Inferior parietal cortex (tissue), 1 donor: ENCODE measurements at regions not wholly inside any gene's neighbourhood (a gene's known extent, or its start where the extent isn't known, plus 50 kb on each side); places are given as distances from the start of the nearest gene placed in this dataset.

ENCODE experiments used
- DNase-seq: peaks from one replicate; pipeline ENCODE4 v3.0.0-alpha.2; 2016; ENCODE audit errors: extremely low spot score

DNA sequence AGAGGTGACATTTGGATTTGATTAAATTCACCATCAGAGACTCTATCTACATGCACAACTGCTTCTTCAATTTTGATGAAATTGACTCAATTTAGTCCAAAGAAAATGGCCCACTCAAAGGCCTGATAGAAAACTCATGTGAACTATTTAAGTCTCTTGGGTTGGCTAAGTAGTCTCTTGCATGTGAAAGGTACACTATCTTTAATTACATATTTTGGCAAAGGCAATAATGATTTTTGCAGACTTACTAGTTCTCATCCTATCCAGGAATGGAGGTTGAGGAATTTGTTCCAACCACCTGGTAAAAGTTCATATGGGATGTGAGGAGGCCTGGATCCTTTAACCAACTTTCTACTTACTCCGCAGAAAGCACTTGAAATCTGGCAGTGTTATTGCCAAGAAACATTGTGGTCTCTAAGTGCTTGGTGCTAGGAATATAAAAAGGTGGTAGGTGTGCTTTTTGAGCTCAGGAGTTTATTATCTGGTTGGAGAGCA lies 618.6 kb upstream of the MKI67 start:
- DNase-seq = no peak

DNA sequence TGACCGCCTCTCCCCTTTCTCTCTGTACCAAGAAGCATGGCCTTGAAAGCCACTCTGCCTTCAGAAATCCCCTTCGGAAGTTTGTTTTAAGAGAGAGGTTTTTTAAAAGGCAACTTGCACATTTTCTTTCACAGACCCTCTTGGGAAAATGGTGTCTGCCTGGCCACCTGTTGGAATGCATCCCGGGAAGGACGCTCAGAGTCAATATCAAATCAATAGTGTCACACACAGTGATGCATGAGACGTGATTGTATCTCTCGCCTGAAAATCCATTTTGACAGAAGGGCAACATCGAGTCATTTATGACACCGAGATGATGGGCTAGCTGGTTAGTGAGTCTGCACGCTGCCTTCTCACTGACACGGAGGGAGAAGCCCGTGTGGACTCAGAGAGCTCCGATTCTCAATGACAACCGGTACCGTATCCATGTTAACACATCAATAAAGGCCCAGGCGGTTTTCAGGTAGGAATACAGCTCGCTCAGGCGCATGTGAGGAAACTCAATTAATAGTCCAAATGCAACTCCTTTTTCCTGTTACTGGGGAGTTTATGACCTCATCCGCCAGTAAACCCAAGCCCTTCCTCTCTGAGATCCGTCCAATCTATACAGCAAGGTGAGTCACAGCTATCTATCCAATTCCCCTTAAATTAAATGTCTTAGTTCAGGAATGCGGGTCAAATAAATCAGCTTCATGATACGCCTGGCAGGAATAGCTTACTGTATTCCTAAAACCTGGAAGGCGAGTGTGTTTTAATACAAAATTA lies 621.5 kb upstream of the MKI67 start:
- no peak for DNase-seq

DNA sequence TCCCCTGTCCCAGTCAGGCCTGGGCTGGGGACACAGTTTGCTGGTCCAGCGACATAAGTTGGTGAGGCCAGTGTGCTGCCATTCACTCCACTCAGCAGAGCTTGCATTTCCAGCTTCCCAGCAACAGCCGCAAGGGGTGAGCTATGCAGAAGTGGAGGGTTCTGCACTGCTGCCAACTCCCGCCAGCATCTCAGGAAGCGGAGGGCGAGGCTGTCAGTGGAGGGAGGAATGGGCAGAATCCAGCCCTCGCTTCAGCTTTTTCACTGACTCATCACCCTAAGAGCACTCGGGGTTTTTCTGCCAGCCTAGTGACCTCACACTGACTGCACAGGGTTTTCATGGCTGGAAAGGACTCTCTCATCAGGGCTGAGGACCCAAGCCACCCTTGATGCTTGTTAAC lies 625.1 kb upstream of the MKI67 start:
- no peak for DNase-seq

DNA sequence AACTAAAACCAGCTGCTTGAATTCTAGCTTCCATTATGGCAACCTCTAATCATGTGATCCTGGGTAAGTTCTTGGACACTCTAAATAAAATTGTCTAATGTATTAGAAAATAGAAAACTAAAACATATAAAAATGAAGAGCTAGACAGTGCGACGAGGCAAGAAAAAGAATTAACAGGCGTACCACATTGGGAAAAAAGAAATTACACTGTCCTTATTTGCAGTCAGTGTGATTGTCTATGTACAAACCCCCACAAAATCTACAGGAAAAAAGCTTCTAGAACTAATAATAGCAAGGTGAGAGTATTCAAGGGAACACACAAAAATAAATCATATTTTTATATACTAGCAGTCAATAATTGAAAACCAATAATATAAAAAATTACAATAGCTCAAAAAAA lies 625.6 kb upstream of the MKI67 start:
- DNase-seq = no peak

DNA sequence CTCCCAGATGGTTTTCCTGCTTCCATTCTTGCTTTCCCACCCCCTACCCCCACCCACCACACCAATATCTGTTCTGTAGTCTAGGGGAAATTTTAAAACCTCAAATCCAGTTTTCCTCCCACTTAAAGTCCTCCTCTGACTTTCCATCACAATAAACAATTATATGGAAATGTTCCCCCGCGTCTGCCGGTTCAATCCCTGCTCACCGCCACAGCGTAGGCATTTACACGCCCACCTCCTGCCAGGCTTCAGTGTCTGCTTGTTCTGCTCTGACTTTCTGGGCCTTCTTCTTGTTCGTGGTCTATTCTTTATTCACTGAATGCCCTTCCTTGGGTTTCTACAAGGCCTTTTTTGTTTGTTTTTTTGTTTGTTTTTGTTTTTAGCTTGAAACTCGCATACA lies 633.0 kb upstream of the MKI67 start:
- DNase-seq = no peak

DNA sequence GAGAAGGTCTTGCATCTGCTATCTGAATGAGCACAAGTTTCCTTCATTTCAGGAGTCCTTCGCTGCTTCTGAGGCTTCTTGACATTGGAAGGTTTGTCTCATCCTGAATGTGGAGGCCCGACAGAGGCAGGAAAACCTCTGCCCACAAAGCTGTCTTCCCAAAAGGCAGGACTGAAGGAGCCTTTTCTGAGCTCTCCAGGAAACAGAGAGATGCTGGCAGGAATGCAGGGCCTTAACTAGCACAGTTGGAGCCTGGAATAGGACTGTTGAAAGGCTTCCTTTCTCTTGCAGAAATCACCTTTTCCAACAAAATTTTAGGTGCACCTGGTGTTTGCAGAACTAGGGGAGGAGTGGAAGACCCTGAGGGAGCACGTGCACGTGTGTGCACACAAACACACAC lies 637.4 kb upstream of the MKI67 start:
- no peak for DNase-seq

DNA sequence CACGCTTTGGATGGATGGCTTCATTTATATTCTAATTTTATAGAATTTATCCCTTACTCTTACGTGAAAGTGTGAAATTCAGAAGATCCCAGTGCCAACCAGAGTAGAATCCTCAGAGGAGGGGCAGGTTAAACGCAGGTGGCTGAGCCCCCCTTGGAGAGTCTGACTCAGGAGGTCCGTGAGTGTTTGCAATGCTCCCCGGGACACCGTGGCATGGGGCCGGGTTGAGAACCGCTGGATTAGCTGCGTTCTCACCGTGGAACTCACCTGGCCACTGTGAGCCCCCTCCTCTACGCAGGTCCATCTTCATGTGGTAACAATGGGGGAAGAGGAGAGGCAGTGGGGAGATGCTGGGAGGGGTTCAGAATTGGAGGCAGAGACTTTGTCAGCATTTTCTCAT lies 638.0 kb upstream of the MKI67 start:
- no peak for DNase-seq

DNA sequence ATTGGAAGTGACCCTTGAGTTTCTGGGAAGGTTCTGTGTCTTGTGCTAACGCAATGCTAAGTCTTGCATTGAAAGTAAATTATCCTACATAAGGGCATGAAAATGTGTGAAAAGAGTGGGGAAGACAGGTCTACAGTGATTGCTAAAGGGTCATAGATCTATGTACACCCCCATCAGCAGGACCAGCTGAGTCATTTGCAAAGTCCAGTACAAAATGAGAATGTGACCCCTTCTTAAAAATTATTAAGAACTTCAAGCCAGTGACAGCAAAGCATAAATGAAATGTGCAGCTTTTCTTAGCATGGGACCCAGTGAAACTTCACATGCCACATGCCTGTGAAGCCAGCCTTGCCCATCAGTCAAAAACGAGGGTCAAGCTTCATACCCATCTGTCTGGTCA lies 640.7 kb upstream of the MKI67 start:
- no peak for DNase-seq

DNA sequence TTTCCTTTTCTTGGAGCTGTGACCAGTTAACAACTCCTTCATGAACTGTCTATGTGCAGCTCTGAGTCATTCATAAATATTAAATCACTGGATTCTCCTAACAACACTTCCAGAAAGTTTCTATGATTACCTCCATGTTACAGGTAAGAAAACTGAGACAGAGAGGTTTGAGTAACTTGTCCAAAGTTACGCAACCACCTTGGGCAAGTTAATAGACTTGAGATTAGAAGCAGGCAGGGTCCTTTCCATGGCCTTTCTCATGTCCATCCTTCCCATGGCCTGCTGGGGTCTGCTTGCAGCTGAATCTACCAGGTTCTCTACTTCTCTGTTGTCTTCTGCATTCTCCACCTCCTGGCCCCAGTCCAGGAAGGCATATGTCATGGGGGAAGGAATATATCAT lies 648.8 kb upstream of the MKI67 start:
- no peak for DNase-seq

DNA sequence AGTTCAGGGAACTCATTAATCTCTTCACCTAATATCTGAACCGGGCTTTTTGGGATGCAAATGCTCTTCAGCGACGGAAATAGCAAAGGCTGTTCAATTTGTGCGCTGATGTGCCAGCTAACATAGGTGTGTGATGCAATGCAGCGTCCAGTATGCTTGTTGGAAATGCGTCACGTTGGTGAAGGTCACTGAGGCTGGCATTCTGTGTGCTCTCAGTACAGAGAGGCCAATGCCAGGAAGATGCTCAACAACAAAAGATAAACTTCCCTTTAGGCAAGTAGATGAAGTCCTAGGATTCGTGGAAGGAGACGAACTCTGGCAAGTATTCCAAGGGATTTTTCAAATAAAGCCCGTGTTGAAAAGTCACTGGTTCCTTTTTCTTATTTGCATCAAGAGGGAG lies 649.5 kb upstream of the MKI67 start:
- no peak for DNase-seq

DNA sequence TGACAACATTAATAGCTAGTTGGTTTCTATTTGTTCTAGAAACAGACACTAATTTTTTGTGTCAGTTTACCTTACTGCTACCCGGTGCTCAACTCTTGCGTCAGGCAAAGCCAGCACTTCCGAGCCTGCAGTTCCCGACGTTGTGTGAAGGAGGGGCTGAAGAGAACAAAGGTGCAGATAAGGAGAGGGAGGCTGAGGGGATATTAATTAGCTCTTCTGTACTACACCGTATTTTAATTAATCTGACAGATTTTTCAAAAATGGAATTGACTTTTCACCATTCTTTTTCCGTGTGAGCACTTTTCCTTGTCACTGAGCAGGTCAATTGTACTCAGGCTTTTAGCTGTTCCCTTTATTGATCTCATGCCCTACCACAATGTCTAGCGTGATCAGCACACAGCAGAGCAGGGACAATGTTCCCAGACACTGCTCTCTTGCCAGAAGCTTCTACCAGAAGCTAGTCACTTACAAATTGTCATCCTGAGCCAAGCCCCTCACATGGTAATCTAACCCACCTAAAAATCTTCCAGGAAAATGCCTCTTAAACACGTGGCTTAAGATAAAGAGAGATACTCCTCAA lies 650.5 kb upstream of the MKI67 start:
- DNase-seq = no peak

DNA sequence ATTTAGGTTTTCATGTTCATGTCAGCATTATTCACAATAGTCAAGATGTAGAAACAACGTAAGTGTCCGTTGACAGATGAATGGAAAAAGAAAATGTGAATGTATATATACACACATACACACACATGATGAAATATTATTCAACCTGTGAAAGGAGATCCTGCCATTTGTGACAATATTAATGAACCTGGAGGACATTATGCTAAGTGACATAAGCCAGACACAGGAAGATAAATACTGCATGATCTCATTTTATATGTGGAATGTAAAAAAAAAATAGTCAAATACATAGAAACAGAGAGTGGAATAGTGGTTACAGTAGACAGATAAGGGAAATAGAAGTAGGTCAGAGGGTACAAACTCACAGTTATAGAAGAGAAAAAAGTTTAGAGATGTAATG lies 651.1 kb upstream of the MKI67 start:
- DNase-seq = no peak

DNA sequence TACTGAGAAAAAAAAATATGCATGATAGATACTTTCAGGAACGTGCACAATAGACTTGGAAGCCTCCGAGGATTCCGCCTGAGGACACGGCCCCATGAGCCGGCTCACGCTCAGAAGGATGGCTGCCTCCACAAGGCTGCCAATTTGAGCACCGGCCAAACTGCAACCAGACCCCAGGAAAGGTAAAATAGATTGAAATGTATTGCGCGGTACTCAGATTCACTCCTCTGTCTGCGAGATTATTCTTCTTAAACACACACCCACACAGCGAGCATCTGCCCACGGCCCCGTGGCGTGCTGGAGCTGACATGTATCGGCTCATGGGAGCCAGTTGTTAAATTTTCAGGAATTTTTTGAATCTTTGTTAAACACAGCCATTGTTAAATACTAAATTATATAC lies 653.2 kb upstream of the MKI67 start:
- no peak for DNase-seq

DNA sequence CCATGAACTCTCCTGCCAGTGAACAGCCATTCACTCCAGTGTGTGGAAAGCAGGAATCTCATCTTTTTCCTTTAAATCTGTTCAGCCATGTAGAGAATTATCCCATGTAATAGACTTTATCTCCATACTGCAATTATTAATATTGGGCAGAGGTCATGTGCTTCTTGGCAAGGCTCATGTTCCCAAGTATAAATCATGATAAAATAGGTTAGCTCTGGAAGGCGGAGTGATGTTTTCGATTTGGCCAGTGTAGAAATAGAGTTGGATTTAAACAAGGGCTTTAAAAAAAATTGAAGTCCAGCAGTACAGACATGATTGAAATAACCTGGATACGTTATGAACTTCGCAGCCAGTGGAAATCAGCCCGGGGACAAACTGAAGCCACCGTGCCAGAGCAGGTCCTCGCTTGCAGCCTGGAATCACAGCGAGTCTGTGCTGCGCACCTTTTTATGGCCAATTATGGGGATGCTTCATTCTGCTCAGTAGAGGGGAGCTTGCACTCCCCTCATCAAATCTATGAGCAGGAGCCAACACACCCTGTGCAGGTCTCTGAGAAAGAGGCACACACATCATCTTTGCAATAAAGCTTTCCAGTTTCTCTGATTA lies 654.0 kb upstream of the MKI67 start:
- DNase-seq = no peak

DNA sequence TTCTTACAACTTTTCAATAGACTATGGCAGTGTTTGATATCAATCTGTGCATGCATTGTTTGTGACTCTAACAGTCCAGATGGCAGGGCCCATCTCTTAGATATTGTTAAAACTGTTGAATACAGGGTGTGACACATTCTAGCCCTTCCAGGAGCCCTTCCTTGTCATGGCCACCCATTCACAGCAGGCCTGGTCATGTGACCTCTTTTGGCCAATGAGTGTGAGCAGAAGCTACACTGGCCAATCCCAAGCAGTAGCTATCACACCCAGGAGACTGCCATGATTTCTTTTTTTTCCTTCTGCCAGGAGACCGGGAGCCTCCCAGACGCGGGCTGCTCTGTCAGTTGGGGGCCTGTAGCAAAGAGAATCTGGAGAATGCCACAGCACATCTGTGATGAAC lies 655.4 kb upstream of the MKI67 start:
- DNase-seq = no peak

DNA sequence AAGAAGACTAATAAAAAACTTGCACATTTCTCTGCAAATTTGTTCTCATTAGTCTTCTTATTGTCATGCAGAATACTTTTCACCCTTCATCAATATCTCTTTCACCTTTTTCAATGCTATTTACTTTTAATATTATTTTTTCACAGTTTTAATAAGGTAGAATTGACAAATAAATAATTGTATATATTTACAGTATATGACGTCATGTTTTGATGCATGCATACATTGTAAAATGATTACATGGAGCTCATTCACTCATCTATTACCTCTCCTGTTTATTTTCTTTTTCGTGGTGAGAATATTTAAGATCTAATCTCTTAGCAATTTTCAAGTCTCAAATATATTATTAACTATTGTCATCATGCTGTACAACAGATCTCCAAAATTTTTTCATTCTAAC lies 658.2 kb upstream of the MKI67 start:
- DNase-seq = no peak

DNA sequence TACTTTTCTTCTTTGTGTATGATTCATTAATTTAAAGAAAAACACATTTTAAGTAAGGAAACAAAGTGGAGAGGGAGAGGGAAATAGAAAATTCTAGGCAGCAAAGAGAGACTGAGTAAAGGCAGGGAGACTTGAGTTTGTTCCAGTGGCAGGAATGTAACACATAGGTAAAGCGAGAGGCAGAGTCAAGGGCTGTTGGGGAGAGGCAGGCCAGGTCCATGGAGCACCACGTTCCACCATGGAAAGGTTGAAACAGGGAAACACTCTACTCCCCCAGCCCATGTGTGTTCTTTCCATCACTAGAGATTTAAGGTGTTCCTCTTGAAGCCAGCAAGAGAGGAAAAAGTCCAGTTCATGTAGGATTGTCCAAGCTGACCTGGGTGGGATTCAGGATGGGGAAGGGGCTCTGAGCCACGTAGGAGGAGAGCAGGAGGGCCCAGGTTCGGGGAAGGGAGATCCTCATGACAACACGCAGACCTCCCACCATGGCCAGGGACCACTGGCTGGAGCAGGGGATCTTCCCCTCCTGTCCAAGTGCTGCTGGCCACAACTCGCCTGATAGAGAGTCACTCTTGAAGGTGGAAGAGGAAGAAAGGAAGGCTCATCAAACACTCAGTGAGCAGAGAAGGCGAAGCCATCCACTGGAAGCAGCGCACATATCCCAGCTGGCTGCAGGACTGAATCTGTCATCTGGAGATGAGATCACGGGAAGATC lies 666.4 kb upstream of the MKI67 start:
- no peak for DNase-seq

DNA sequence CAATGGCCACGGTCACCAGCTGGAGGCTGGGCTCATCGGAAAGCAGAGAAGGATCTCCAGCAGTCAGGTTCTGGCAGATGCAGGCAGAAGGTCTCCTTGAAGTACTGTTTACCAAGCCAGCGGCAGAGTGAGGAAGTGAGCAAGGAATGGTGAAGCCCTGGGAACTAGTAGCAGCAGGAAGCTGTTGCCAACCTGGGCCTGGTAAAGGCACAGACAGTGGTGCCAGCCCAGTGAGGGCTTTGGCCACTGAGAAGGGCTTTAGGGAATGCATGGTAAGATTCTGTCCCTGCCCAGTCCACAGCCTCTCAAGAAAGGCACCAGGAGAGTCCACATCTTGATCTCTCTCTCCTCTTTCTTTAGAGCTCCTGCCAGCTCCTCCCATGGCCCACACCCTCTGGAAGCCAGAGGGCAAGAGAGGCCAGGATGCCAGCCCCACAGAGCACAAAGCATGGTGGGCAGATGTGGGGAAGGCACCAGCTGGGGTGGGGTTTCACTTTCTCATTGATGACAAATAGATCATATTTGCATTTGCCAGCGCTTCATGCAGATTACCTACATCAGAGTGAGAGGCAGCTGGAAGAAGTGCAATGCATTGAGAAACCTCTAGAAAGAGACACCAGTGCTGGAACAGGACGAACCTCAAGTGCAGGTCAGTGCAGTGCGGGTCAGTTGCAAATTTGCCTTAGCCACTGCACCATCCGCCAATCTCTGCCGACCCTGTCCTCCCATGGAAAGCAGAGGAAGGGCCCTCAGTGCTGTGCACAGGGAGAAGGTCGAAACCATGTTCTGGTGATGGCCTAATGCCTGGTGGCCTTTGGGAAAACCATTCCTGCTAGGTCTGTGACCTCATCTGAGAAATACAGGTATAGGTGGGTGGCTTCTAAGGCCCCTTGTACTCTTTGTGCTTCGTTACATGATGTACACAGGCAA lies 667.8 kb upstream of the MKI67 start:
- DNase-seq = no peak

DNA sequence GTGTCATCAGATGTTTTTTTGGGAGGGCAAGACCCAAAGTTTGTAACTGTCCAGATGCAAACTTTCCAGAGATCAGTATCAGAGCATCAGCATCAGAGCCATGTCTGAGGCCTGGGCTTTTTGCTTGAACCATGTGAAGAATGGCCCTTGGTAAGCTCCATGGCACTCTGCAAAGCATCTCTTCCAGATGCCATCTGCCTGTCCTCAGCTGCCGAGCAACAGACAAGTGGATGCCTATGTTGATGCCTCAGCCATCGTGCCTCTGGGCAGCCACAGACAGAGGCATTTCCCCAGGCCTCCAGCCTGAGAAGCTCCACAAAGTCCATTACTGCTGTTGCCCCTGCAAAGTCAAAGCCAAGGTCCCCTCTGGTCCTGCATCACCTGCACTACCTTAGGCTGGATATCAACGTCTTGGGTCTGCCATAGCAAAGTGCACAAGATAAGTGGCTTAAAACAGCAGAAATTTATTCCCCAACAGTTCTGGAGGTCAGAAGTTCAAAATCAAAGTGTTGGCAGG lies 670.2 kb upstream of the MKI67 start:
- DNase-seq = no peak

DNA sequence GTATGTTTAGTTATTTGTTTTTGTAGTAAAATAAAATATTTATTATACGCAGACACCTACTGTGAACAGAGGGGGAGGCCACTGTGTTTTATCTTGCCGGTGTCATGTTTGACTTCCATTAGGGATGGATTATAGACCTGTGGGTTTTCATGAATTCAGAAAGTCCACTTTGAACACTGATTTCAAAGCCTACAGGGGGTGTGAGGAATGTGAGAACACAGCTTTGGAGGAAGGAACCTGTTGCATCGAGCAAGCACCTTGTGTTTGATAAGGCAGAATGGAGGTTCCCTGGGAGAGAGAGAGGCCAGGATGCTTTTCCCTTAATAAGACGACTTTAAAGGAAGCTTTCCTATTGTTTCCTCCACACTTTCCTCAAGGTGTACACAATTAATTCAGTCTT lies 665.0 kb upstream of the MGMT start:
- no peak for DNase-seq

DNA sequence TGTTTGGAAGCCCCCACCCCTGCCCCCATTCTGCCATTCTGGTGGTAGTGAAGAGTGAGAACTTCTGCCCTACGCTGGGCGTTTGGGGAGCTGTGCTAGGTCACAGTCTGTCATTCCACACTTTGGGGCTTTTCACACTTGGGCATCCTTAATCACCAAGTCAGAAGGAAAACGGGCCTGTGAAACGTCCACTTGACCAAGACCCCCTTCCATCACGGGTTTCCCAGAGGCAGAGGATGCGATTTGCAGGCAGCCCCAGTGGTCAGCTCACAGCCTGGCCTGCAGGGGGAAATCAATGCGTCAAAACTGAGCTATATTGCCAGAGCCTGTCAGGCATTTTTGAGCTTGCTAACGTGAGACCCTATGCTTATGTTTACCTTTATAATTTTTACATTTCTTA lies 663.3 kb upstream of the MGMT start:
- DNase-seq = no peak
